GM21528 (cell line): ENCODE measurements at regions not wholly inside any gene's neighbourhood (a gene's known extent, or its start where the extent isn't known, plus 50 kb on each side); places are given as distances from the start of the nearest gene placed in this dataset.

Experiments used
- ATAC-seq: cut with Tn5 transposase; IDR thresholded peaks from one replicate; pipeline ENCODE4 v1.9.1; 2021; ENCODE audit warnings: mild to moderate bottlenecking, moderate library complexity; ENCODE audit not compliant: unreplicated experiment, low FRiP score

GRCh38 chr3:147921051-147921450 lies 511.9 kb downstream of the ZIC1 start:
- no peak for ATAC-seq

GRCh38 chr3:147924755-147925154 lies 515.6 kb downstream of the ZIC1 start:
- ATAC-seq: no peak

- no peak for ATAC-seq
Observed at GRCh38 chr3:147925272-147925671, 516.1 kb downstream of the ZIC1 start.

DNA sequence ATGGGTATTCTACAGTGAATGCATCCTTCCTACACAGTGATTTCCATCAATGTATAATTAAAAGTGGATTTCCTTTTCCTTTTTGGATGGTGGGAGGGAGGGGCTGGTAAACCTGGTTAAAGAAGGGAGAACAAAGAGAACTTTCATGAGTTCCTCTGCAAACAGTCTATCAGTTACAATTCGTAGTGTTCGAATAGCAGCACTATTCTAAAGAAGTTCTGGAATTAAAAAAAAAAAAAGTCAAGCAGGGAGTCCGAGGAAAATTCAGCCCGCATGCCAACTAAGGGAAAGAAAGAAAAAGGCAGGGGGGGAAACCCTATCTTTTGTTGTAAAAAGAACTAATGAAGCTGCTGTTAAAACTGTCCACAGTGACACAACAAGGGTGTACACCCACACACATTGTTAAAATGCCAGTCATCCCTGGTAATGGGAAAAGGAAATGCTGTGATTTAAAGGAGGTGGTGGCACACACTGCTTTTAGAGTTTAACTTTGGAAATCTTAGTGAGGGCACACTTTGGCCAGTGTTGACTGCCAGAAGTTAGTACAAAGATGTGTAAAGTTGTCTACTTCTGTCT lies 521.2 kb downstream of the ZIC1 start:
- ATAC-seq: no peak

DNA sequence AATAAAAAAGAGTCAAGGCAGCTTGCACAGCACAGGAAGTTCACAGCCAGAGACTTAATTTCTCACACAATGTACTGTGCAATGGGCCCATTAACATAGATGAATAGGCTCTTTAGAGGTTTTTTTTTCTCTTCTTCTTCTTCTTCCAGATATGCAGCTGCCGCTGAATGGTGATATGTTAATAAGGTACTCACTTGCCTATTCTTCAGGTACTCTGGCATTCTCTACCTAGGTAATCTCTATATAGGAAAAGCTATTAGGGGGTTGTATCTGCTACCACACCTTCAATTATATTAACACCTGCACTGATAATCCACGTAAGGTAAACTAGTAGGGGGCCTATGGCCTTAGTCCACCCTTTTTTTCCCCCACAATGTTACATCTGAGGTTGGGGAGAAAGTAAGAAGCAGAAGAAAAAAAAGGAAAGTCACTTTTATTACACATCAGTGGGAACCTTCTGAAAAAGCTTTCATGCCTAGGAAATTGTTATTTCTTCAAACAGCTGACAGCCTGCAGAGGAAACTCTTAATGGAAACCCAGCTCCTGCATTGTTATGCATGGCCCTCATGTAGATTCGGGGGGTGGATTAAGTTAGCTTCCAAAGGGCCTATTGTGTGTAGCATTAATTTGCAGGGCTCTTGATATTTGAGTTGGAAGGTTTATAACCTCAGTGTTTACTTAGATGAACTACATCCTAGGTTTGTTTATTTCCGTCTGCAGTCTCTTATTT lies 525.5 kb downstream of the ZIC1 start:
- no peak for ATAC-seq

DNA sequence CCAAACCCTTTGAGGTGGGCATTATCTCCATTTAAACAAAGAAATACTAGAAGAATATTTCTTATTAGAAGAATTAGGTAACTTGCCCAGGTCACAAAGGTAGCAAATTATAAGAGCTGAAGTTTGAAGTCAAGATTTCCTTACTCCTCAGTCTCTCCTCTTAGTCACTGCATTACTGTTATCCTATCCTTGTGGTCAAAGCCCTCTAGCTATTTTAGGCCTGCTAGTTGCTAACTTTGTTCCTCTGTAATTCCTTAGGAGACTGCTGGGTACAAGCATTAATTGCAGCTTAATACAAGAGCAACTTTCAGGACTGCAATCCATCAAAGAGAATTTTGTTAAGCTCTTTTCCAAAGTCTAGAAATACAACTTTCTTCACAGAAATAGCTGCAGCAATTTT lies 528.2 kb downstream of the ZIC1 start:
- no peak for ATAC-seq

- no peak for ATAC-seq
Observed at GRCh38 chr3:147937891-147938290, 528.7 kb downstream of the ZIC1 start.

- no peak for ATAC-seq
Observed at GRCh38 chr3:147939425-147939824, 530.3 kb downstream of the ZIC1 start.

DNA sequence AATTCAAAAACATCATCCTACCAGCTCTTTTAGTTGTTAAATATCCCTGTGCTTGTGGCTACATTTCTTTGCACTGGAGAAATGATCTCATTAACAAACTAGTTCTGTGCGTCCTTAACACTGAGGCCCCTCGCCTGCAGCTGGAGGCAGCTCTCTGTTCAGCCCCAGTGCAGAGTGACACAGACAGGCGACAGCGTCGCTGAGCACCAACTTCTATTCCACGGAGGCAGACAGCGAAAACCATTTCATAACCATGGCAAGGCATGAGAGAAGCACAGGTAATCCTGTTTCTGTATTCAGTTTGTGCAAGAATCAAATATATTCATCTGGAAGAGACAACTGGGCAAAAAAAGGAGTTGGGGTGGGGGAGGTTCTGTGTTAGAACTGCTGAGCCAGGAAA lies 530.7 kb downstream of the ZIC1 start:
- no peak for ATAC-seq

- ATAC-seq: no peak
Observed at GRCh38 chr3:147940405-147941193, 531.4 kb downstream of the ZIC1 start.

- ATAC-seq: no peak
Observed at GRCh38 chr3:147941969-147942368, 532.8 kb downstream of the ZIC1 start.

GRCh38 chr3:147943265-147943945 lies 534.2 kb downstream of the ZIC1 start:
- ATAC-seq: no peak

GRCh38 chr3:147945968-147946519 lies 536.9 kb downstream of the ZIC1 start:
- ATAC-seq: no peak

GRCh38 chr3:147956615-147957014 lies 547.5 kb downstream of the ZIC1 start:
- no peak for ATAC-seq

- ATAC-seq: no peak
Observed at GRCh38 chr3:147958754-147959153, 549.6 kb downstream of the ZIC1 start.

DNA sequence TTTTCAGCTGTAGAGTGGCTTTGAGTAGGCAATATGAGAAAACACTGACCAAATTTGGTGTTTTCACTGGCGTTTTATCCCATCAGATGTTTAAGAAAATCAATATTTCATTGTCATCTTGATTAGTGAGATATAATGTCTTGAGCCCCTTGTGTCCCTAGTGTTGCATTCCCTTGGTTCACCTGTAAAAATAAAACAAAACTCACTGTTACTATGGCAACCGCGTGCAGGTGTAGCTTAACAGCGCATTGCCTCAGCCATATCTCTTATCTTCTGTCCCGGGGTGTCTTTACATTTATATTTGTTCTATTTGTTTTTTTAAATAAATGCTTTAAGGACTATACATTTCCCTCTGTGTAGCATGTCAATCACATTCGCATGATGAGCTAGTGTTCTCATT lies 551.6 kb downstream of the ZIC1 start:
- no peak for ATAC-seq

DNA sequence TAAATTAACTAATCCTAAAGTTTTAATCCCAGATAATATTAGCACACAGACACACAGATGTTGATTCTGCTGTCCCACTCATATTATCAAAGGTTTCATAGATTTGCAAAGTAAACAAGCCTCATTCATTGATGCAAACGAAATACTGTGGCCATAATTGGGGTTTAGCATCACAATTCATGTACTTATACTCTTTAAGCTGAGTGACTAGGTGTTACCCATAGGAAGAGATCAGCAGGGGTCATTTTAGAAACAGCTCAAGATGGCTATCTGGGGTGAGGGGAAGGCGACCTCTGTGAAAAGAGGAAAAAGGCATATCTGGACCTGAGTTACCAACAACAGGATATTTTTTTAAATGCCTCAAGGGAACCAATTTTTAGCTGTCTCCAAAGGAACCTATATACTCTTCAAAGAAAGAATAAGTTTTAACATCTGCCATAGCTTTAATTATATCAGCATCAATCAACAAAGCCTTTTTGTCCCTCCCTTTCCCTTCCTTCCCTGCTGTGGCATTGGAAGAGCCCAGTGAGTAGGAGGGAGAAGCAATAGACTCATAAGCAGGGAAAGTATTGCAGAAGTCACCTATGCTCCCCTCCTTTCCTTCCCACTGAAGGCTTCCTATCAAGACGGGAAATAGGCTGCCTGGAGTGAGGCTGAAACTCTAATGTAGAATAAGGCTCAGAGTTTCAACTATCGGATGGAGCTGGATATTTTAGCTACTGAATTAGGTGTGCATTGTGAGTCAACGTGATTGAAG lies 553.4 kb downstream of the ZIC1 start:
- no peak for ATAC-seq

GRCh38 chr3:147963711-147964110 lies 554.5 kb downstream of the ZIC1 start:
- no peak for ATAC-seq

- ATAC-seq: no peak
Observed at GRCh38 chr3:147975165-147975564, 566.0 kb downstream of the ZIC1 start.

DNA sequence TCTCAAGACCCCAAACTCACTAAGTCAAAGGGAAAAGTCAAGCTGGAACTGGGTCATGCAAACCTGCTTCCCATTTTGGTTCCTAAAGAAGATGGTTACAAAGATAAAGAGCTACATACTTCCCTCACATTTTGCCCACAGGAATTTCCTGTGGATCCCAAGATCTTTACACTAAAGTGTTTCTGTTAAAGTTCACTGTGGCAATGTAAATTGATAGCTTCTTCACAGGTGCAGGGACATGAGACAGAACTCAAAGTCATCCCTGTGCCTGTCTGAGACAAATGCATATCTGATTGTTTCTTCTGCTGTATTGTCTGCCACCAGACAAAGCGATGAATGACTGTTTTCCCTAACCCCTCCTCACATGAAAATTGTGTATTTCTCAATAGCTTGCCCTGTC lies 567.8 kb downstream of the ZIC1 start:
- ATAC-seq: no peak
